Epithelial cell of esophagus (primary cell): ENCODE measurements at regions not wholly inside any gene's neighbourhood (a gene's known extent, or its start where the extent isn't known, plus 50 kb on each side); places are given as distances from the start of the nearest gene placed in this dataset.

Experiments used
- DNase-seq: peaks from one replicate; pipeline ENCODE4 v3.0.0; 2010; ENCODE audit warnings: low read depth
- H3K4me3 ChIP-seq: 2 replicates; pipeline ENCODE4 v1.5.1; 2011; ENCODE audit warnings: mild to moderate bottlenecking, low read length, control low read depth
- CTCF ChIP-seq: IDR thresholded peaks from 2 replicates; pipeline ENCODE4 v1.5.1; 2011; ENCODE audit warnings: low read depth, mild to moderate bottlenecking, low read length, control low read depth, inconsistent platforms; ENCODE audit not compliant: insufficient read depth; ENCODE audit errors: missing control alignments

- TF ChIP-seq CTCF = no peak
- DNase-seq = no peak
- H3K4me3 ChIP-seq = no peak overlapping the region
Measured at GRCh38 chr5:9876451-9876850, 246.3 kb upstream of the TAS2R1 start.

- H3K4me3 ChIP-seq = no peak overlapping the region
- DNase-seq = peak; percentile 89
- no peak for TF ChIP-seq CTCF
Measured at GRCh38 chr5:9869616-9870288, 239.6 kb upstream of the TAS2R1 start.

- H3K4me3 ChIP-seq = no peak overlapping the region
- no peak for TF ChIP-seq CTCF
- no peak for DNase-seq
Measured at GRCh38 chr5:9865574-9865973, 235.4 kb upstream of the TAS2R1 start.

GRCh38 chr5:9864791-9865190 is 234.6 kb upstream of the TAS2R1 start:
- H3K4me3 ChIP-seq = no peak overlapping the region
- TF ChIP-seq CTCF = no peak
- no peak for DNase-seq

- TF ChIP-seq CTCF = no peak
- DNase-seq = no peak
- no peak overlapping the region for H3K4me3 ChIP-seq
Measured at GRCh38 chr5:9863486-9863885, 233.3 kb upstream of the TAS2R1 start.

- DNase-seq = no peak
- no peak for TF ChIP-seq CTCF
- no peak overlapping the region for H3K4me3 ChIP-seq
Measured at GRCh38 chr5:9861666-9862256, 231.6 kb upstream of the TAS2R1 start.

- DNase-seq = no peak
- TF ChIP-seq CTCF = no peak
Measured at GRCh38 chr5:9859808-9860207, 229.7 kb upstream of the TAS2R1 start.

More at GRCh38 chr5:9859808-9860207, 229.7 kb upstream of the TAS2R1 start:
- H3K4me3 ChIP-seq = no peak overlapping the region
